MCF 10A (cell line): ENCODE measurements at regions not wholly inside any gene's neighbourhood (a gene's known extent, or its start where the extent isn't known, plus 50 kb on each side); places are given as distances from the start of the nearest gene placed in this dataset.

Source experiments
- BruUV-seq: library from RNA; stranded (reverse); fragments of 400-500 nt; replicated peaks from 2 replicates; lab custom pipeline; 2021; lab: Mats Ljungman, UMichigan
- CTCF ChIA-PET: fragments of 300-600 bp; sonication (Branson Sonifier 250); formaldehyde crosslinking; extraction: SDS; loops from one replicate; lab custom pipeline; 2021; ENCODE audit warnings: antibody characterized with exemption, inconsistent platforms; lab: Yijun Ruan, JAX
- POLR2A ChIA-PET: fragments of 300-600, 350-650 bp; sonication (Branson Sonifier 250); formaldehyde crosslinking; extraction: SDS; loops from one replicate; lab custom pipeline; 2020; ENCODE audit warnings: antibody characterized with exemption, inconsistent platforms; lab: Yijun Ruan, JAX
- DNase-seq: peaks from one replicate; pipeline ENCODE4 v3.0.0-alpha.2; 2018; ENCODE audit not compliant: unreplicated experiment
- H3K27ac Mint-ChIP-seq: one replicate; pipeline ENCODE4 v1.8.0; 2022; ENCODE audit warnings: mild to moderate bottlenecking, low read depth, mixed read lengths; ENCODE audit not compliant: unreplicated experiment
- H3K27me3 Mint-ChIP-seq: one replicate; pipeline ENCODE4 v1.8.0; 2022; ENCODE audit warnings: mixed read lengths; ENCODE audit not compliant: insufficient read depth, unreplicated experiment
- H3K36me3 Mint-ChIP-seq: one replicate; pipeline ENCODE4 v1.8.0; 2022; ENCODE audit warnings: mild to moderate bottlenecking, moderate library complexity, mixed read lengths; ENCODE audit not compliant: insufficient read depth, unreplicated experiment
- H3K4me1 Mint-ChIP-seq: one replicate; pipeline ENCODE4 v1.8.0; 2022; ENCODE audit warnings: mixed read lengths; ENCODE audit not compliant: insufficient read depth, unreplicated experiment
- H3K4me3 Mint-ChIP-seq: one replicate; pipeline ENCODE4 v1.8.0; 2022; ENCODE audit warnings: mild to moderate bottlenecking, moderate library complexity, mixed read lengths; ENCODE audit not compliant: unreplicated experiment
- H3K9me3 Mint-ChIP-seq: one replicate; pipeline ENCODE4 v1.8.0; 2022; ENCODE audit warnings: mixed read lengths; ENCODE audit not compliant: unreplicated experiment
- CTCF ChIP-seq: fragments of 200-600 bp; IDR thresholded peaks from one replicate; pipeline ENCODE4 v1.8.0; 2022; ENCODE audit warnings: antibody characterized with exemption, mild to moderate bottlenecking; ENCODE audit not compliant: unreplicated experiment
- intact Hi-C: fragments of 100-400 bp; cut with micrococcal nuclease; formaldehyde crosslinking; loops from 2 replicates; pipeline ENCODE4 v1.14.1; 2022

GRCh38 chr4:1476140-1476513 is 69.9 kb upstream of the NKX1-1 start:
- intact Hi-C loops: no loop called here
- POLR2A ChIA-PET: no interaction called here
- no peak for DNase-seq
- CTCF ChIA-PET: no interaction called here
- no TSS peak for BruUV-seq
- Mint-ChIP-seq H3K4me1 (no peaks in the 10 kb centered on the region), H3K27me3 (peaks cover 16% of the 10 kb centered on the region), H3K36me3 (no peaks in the 10 kb centered on the region), H3K9me3 (peaks cover 12% of the 10 kb centered on the region), H3K27ac (no peak overlapping the region), H3K4me3 (no peak overlapping the region)
- no peak for TF ChIP-seq CTCF

GRCh38 chr4:1475277-1476139 is 69.3 kb upstream of the NKX1-1 start:
- no peaks in the 10 kb centered on the region for H3K36me3 Mint-ChIP-seq
- intact Hi-C loops: no loop called here
- peaks cover 12% of the 10 kb centered on the region for H3K9me3 Mint-ChIP-seq
- no peak for DNase-seq
- peaks cover 16% of the 10 kb centered on the region for H3K27me3 Mint-ChIP-seq
- ChIA-PET CTCF (no interaction called here), POLR2A (no interaction called here)
- H3K4me1 Mint-ChIP-seq: no peaks in the 10 kb centered on the region
- H3K4me3 Mint-ChIP-seq: no peak overlapping the region
- no peak for TF ChIP-seq CTCF
- no peak overlapping the region for H3K27ac Mint-ChIP-seq
- BruUV-seq: no TSS peak

- BruUV-seq: no TSS peak
- no peak for TF ChIP-seq CTCF
- no peak for DNase-seq
- POLR2A ChIA-PET: no interaction called here
- no peaks in the 10 kb centered on the region for H3K4me1 Mint-ChIP-seq
- H3K27me3 Mint-ChIP-seq: peaks cover 16% of the 10 kb centered on the region
- no peak overlapping the region for H3K27ac Mint-ChIP-seq
- no peak overlapping the region for H3K4me3 Mint-ChIP-seq
- intact Hi-C loops: no loop called here
- H3K36me3 Mint-ChIP-seq: peaks cover 5% of the 10 kb centered on the region
- H3K9me3 Mint-ChIP-seq: peaks cover 12% of the 10 kb centered on the region
- CTCF ChIA-PET: no interaction called here
Observed at GRCh38 chr4:1474126-1475090, 68.2 kb upstream of the NKX1-1 start.

- no TSS peak for BruUV-seq
- Mint-ChIP-seq H3K9me3 (peaks cover 12% of the 10 kb centered on the region), H3K27me3 (peaks cover 16% of the 10 kb centered on the region), H3K27ac (no peak overlapping the region), H3K4me1 (no peaks in the 10 kb centered on the region), H3K36me3 (peaks cover 6% of the 10 kb centered on the region), H3K4me3 (no peak overlapping the region)
- no peak for DNase-seq
- ChIA-PET POLR2A (no interaction called here), CTCF (no interaction called here)
- TF ChIP-seq CTCF: no peak
- intact Hi-C loops: no loop called here
Observed at GRCh38 chr4:1473718-1474117, 67.5 kb upstream of the NKX1-1 start.
